Vagina (tissue), 2 donors: ENCODE measurements at regions not wholly inside any gene's neighbourhood (a gene's known extent, or its start where the extent isn't known, plus 50 kb on each side); places are given as distances from the start of the nearest gene placed in this dataset.

Experiments used
- DNase-seq, 2 donors: peaks; one replicate each; pipeline ENCODE4 v3.0.0-alpha.2; 2017; ENCODE audit errors: extremely low spot score in 2 of 2
- H3K27ac ChIP-seq: fragments of 200-600 bp; sonication (generic); one replicate; pipeline ENCODE4 v1.5.1; 2019
- H3K27me3 ChIP-seq: fragments of 200-600 bp; sonication (generic); one replicate; pipeline ENCODE4 v1.5.1; 2019
- H3K36me3 ChIP-seq, 2 donors: fragments of 200-600 bp; sonication (generic); one replicate each; pipeline ENCODE4 v1.5.1; 2017 to 2019
- H3K4me1 ChIP-seq: fragments of 200-600 bp; sonication (generic); one replicate; pipeline ENCODE4 v1.5.1; 2019
- H3K4me3 ChIP-seq, 2 donors: fragments of 200-600 bp; sonication (generic); 1 replicate in 1 of 2; 2 replicates in 1 of 2; pipeline ENCODE4 v1.5.1; 2016 to 2019
- H3K9me3 ChIP-seq: fragments of 200-600 bp; sonication (generic); one replicate; pipeline ENCODE4 v1.5.1; 2019
- CTCF ChIP-seq, 3 experiments: fragments of 450-650 bp in 2 of 3; fragments of 200-600 bp in 1 of 3; sonication (generic) in 1 of 3; IDR thresholded peaks; one replicate each; pipeline ENCODE4 v1.5.1; 2017 to 2019; ENCODE audit warnings: antibody characterized with exemption in 3 of 3, mild to moderate bottlenecking in 2 of 3, moderate library complexity in 2 of 3
- POLR2A ChIP-seq, 2 donors: fragments of 450-650 bp; IDR thresholded peaks; one replicate each; pipeline ENCODE4 v1.6.1; 2017; ENCODE audit warnings: antibody characterized with exemption in 2 of 2, mild to moderate bottlenecking in 2 of 2, moderate library complexity in 2 of 2
- POLR2AphosphoS5 ChIP-seq, 2 donors: sonication (generic); formaldehyde crosslinking; IDR thresholded peaks; one replicate each; pipeline ENCODE4 v1.9.0; 2017; ENCODE audit warnings: antibody characterized with exemption in 2 of 2, mild to moderate bottlenecking in 2 of 2, low read depth in 1 of 2; ENCODE audit not compliant: insufficient read depth in 1 of 2
- intact Hi-C: fragments of 100-400 bp; cut with DNase I; formaldehyde crosslinking; loops from one replicate; pipeline ENCODE4 v1.15.1; 2023

- Histone ChIP-seq H3K4me1 (no peaks in the 10 kb centered on the region), H3K27me3 (no peaks in the 10 kb centered on the region), H3K27ac (no peak overlapping the region), H3K36me3 (no peaks in the 10 kb centered on the region), H3K9me3 (no peaks in the 10 kb centered on the region), H3K4me3 (no peak overlapping the region)
- intact Hi-C loops = no loop called here
- TF ChIP-seq POLR2A (IDR thresholded peaks at IDR 0.05) = no peak
- no peak for DNase-seq
These were observed 104.1 kb downstream of the LSM3 start for GRCh38 chr3:14282706-14283075.

- Histone ChIP-seq H3K4me3 (no peak overlapping the region), H3K4me1 (no peaks in the 10 kb centered on the region), H3K27ac (no peak overlapping the region), H3K27me3 (no peaks in the 10 kb centered on the region), H3K36me3 (no peaks in the 10 kb centered on the region), H3K9me3 (no peaks in the 10 kb centered on the region)
- intact Hi-C loops = no loop called here
- TF ChIP-seq POLR2A (IDR thresholded peaks at IDR 0.05) = no peak
- TF ChIP-seq POLR2AphosphoS5 (IDR thresholded peaks at IDR 0.05; ENCODE audit: insufficient read depth in 1 of 2, low read depth in 1 of 2) = no peak
- TF ChIP-seq CTCF (IDR thresholded peaks at IDR 0.05) = no peak
- DNase-seq = no peak
These were observed 104.6 kb downstream of the LSM3 start for GRCh38 chr3:14283092-14283812.

GRCh38 chr3:14283813-14284438 lies 105.3 kb downstream of the LSM3 start:
- intact Hi-C loops = no loop called here
- no peak for DNase-seq
- H3K4me1 ChIP-seq = peaks cover under 1% of the 10 kb centered on the region
- H3K4me3 ChIP-seq = no peak overlapping the region
- no peaks in the 10 kb centered on the region for H3K36me3 ChIP-seq
- H3K9me3 ChIP-seq = no peaks in the 10 kb centered on the region
- TF ChIP-seq POLR2A (IDR thresholded peaks at IDR 0.05) = no peak
- TF ChIP-seq POLR2AphosphoS5 (IDR thresholded peaks at IDR 0.05; ENCODE audit: insufficient read depth in 1 of 2, low read depth in 1 of 2) = no peak
- no peak for TF ChIP-seq CTCF (IDR thresholded peaks at IDR 0.05)
- no peak overlapping the region for H3K27ac ChIP-seq
- no peaks in the 10 kb centered on the region for H3K27me3 ChIP-seq

- DNase-seq = no peak
- Histone ChIP-seq H3K27ac (no peak overlapping the region), H3K4me3 (no peak overlapping the region), H3K36me3 (no peaks in the 10 kb centered on the region), H3K27me3 (no peaks in the 10 kb centered on the region), H3K4me1 (peaks cover 11% of the 10 kb centered on the region), H3K9me3 (no peaks in the 10 kb centered on the region)
- intact Hi-C loops = no loop called here
- TF ChIP-seq POLR2AphosphoS5 (IDR thresholded peaks at IDR 0.05; ENCODE audit: insufficient read depth in 1 of 2, low read depth in 1 of 2) (no peak), POLR2A (IDR thresholded peaks at IDR 0.05) (no peak), CTCF (IDR thresholded peaks at IDR 0.05) (no peak)
These were observed 106.3 kb downstream of the LSM3 start for GRCh38 chr3:14284694-14285547.

GRCh38 chr3:14285548-14285925 lies 106.9 kb downstream of the LSM3 start:
- Histone ChIP-seq H3K4me3 (no peak overlapping the region), H3K36me3 (no peaks in the 10 kb centered on the region), H3K9me3 (no peaks in the 10 kb centered on the region), H3K4me1 (peaks cover 17% of the 10 kb centered on the region), H3K27ac (no peak overlapping the region), H3K27me3 (no peaks in the 10 kb centered on the region)
- intact Hi-C loops = no loop called here
- TF ChIP-seq POLR2AphosphoS5 (IDR thresholded peaks at IDR 0.05; ENCODE audit: insufficient read depth in 1 of 2, low read depth in 1 of 2) (no peak), POLR2A (IDR thresholded peaks at IDR 0.05) (no peak), CTCF (IDR thresholded peaks at IDR 0.05) (no peak)
- no peak for DNase-seq
